ENCODE measurements at regions not wholly inside any gene's neighbourhood (a gene's known extent, or its start where the extent isn't known, plus 50 kb on each side); places are given as distances from the start of the nearest gene placed in this dataset.

DNA sequence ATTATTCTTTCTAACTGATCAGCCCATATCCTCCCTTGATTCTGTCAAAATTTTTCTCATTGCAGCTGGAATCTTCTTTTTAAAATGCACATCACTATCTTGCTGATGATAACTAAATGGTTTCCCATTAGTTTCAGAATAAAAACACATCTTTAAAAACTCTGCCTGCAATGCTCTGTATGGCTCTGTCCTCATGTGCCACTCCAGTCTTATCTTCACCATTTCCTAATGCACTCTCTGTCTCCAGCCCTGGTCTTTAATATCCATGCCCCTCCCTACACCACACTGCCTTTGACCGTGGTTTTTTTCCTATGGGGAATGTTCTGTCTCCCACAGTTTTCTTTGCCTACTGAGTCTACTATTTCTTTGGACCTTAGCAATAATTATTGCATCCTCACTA lies 244.1 kb upstream of the ARSJ start:
- TF ChIP-seq NFYB (CRISPR knock-in tag; conservative IDR thresholded peaks at IDR 0.05; ENCODE audit: low read depth) (no peak), CREB1 (CRISPR knock-in tag; IDR thresholded peaks at IDR 0.05) (no peak)
- TF ChIP-seq, protein P1, sequence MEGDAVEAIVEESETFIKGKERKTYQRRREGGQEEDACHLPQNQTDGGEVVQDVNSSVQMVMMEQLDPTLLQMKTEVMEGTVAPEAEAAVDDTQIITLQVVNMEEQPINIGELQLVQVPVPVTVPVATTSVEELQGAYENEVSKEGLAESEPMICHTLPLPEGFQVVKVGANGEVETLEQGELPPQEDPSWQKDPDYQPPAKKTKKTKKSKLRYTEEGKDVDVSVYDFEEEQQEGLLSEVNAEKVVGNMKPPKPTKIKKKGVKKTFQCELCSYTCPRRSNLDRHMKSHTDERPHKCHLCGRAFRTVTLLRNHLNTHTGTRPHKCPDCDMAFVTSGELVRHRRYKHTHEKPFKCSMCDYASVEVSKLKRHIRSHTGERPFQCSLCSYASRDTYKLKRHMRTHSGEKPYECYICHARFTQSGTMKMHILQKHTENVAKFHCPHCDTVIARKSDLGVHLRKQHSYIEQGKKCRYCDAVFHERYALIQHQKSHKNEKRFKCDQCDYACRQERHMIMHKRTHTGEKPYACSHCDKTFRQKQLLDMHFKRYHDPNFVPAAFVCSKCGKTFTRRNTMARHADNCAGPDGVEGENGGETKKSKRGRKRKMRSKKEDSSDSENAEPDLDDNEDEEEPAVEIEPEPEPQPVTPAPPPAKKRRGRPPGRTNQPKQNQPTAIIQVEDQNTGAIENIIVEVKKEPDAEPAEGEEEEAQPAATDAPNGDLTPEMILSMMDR (IDR thresholded peaks at IDR 0.05) = no peak

Data from WTC11 (cell line).